ENCODE measurements at regions not wholly inside any gene's neighbourhood (a gene's known extent, or its start where the extent isn't known, plus 50 kb on each side); places are given as distances from the start of the nearest gene placed in this dataset.
A peak's percentile ranks its signal among the peaks of the same experiment; 100 is the strongest.

- TF ChIP-seq GABPA (IDR thresholded peaks at IDR 0.05; ENCODE audit: low read depth) (no peak), SPI1 (IDR thresholded peaks at IDR 0.05; ENCODE audit: borderline replicate concordance, low read depth) (no peak), REST (IDR thresholded peaks at IDR 0.05; ENCODE audit: insufficient replicate concordance, low read depth) (no peak), CTCF (IDR thresholded peaks at IDR 0.05; ENCODE audit: insufficient read depth, low read length) (no peak), POLR2AphosphoS5 (IDR thresholded peaks at IDR 0.05; ENCODE audit: low read depth) (no peak)
- H3K27me3 ChIP-seq (ENCODE audit: insufficient read depth, poor library complexity, severe bottlenecking): no peaks in the 10 kb centered on the region
- no peak for DNase-seq (ENCODE audit: low read depth in 1 of 2, low spot score in 1 of 2)
- H3K4me3 ChIP-seq (replicated peaks; ENCODE audit: insufficient read depth, low read length): no peak overlapping the region
- H3K27ac ChIP-seq (replicated peaks): no peak overlapping the region
Measured at GRCh38 chr11:90294526-90294925, 71.7 kb upstream of the CHORDC1 start.

GRCh38 chr11:90294091-90294490 lies 71.2 kb upstream of the CHORDC1 start:
- TF ChIP-seq GABPA (IDR thresholded peaks at IDR 0.05; ENCODE audit: low read depth): no peak
- TF ChIP-seq CTCF (IDR thresholded peaks at IDR 0.05; ENCODE audit: insufficient read depth, low read length): no peak
- TF ChIP-seq REST (IDR thresholded peaks at IDR 0.05; ENCODE audit: insufficient replicate concordance, low read depth): no peak
- TF ChIP-seq POLR2AphosphoS5 (IDR thresholded peaks at IDR 0.05; ENCODE audit: low read depth): no peak
- no peak for TF ChIP-seq SPI1 (IDR thresholded peaks at IDR 0.05; ENCODE audit: borderline replicate concordance, low read depth)
- no peak for DNase-seq (ENCODE audit: low read depth in 1 of 2, low spot score in 1 of 2)
- H3K4me3 ChIP-seq (replicated peaks; ENCODE audit: insufficient read depth, low read length): no peak overlapping the region
- no peaks in the 10 kb centered on the region for H3K27me3 ChIP-seq (ENCODE audit: insufficient read depth, poor library complexity, severe bottlenecking)
- H3K27ac ChIP-seq (replicated peaks): no peak overlapping the region

- DNase-seq (ENCODE audit: low read depth in 1 of 2, low spot score in 1 of 2): peak in 1 of 2 experiments; percentile 3
- no peak overlapping the region for H3K27ac ChIP-seq (replicated peaks)
- TF ChIP-seq GABPA (IDR thresholded peaks at IDR 0.05; ENCODE audit: low read depth): no peak
- peak; percentile 10 for TF ChIP-seq CTCF (IDR thresholded peaks at IDR 0.05; ENCODE audit: insufficient read depth, low read length)
- H3K27me3 ChIP-seq (ENCODE audit: insufficient read depth, poor library complexity, severe bottlenecking): no peaks in the 10 kb centered on the region
- no peak overlapping the region for H3K4me3 ChIP-seq (replicated peaks; ENCODE audit: insufficient read depth, low read length)
Measured at GRCh38 chr11:90288212-90288821, 65.5 kb upstream of the CHORDC1 start.

GRCh38 chr11:90286640-90287039 lies 63.8 kb upstream of the CHORDC1 start:
- Histone ChIP-seq H3K27ac (replicated peaks) (no peak overlapping the region), H3K27me3 (ENCODE audit: insufficient read depth, poor library complexity, severe bottlenecking) (no peaks in the 10 kb centered on the region), H3K4me3 (replicated peaks; ENCODE audit: insufficient read depth, low read length) (no peak overlapping the region)
- no peak for DNase-seq (ENCODE audit: low read depth in 1 of 2, low spot score in 1 of 2)
- no peak for TF ChIP-seq POLR2AphosphoS5 (IDR thresholded peaks at IDR 0.05; ENCODE audit: low read depth)
- TF ChIP-seq GABPA (IDR thresholded peaks at IDR 0.05; ENCODE audit: low read depth): no peak
- TF ChIP-seq SPI1 (IDR thresholded peaks at IDR 0.05; ENCODE audit: borderline replicate concordance, low read depth): no peak
- no peak for TF ChIP-seq REST (IDR thresholded peaks at IDR 0.05; ENCODE audit: insufficient replicate concordance, low read depth)
- TF ChIP-seq CTCF (IDR thresholded peaks at IDR 0.05; ENCODE audit: insufficient read depth, low read length): no peak
